Skeletal muscle cell (primary cell): ENCODE measurements at regions not wholly inside any gene's neighbourhood (a gene's known extent, or its start where the extent isn't known, plus 50 kb on each side); places are given as distances from the start of the nearest gene placed in this dataset.
A peak's percentile ranks its signal among the peaks of the same experiment; 100 is the strongest.

Experiments
- DNase-seq: peaks from one replicate; pipeline ENCODE4 v3.0.0-alpha.2; 2010; ENCODE audit warnings: low read depth
- H3K4me3 ChIP-seq: 2 replicates; pipeline ENCODE4 v1.5.1; 2011; ENCODE audit warnings: low read depth, mild to moderate bottlenecking, control low read depth, low read length, moderate library complexity

GRCh38 chr6:106805771-106806170, 168.8 kb downstream of the CD24 start:
- H3K4me3 ChIP-seq = no peak overlapping the region
- DNase-seq = no peak

- no peak overlapping the region for H3K4me3 ChIP-seq
- no peak for DNase-seq
Measured at GRCh38 chr6:106804346-106805335, 169.9 kb downstream of the CD24 start.

GRCh38 chr6:106803188-106803587, 171.3 kb downstream of the CD24 start:
- no peak overlapping the region for H3K4me3 ChIP-seq
- no peak for DNase-seq

GRCh38 chr6:106802139-106802538, 172.4 kb downstream of the CD24 start:
- DNase-seq = no peak
- H3K4me3 ChIP-seq = no peak overlapping the region

- no peak overlapping the region for H3K4me3 ChIP-seq
- DNase-seq = no peak
Measured at GRCh38 chr6:106801256-106801655, 171.9 kb downstream of the QRSL1 start.

- no peak for DNase-seq
- no peak overlapping the region for H3K4me3 ChIP-seq
Measured at GRCh38 chr6:106800379-106800778, 171.0 kb downstream of the QRSL1 start.

- H3K4me3 ChIP-seq = no peak overlapping the region
- DNase-seq = peak; percentile 35
Measured at GRCh38 chr6:106799031-106799894, 169.9 kb downstream of the QRSL1 start.

GRCh38 chr6:106797186-106797585, 167.8 kb downstream of the QRSL1 start:
- no peak overlapping the region for H3K4me3 ChIP-seq
- no peak for DNase-seq

GRCh38 chr6:106796781-106797180, 167.4 kb downstream of the QRSL1 start:
- H3K4me3 ChIP-seq = no peak overlapping the region
- no peak for DNase-seq

GRCh38 chr6:106794129-106794528, 164.8 kb downstream of the QRSL1 start:
- no peak overlapping the region for H3K4me3 ChIP-seq
- DNase-seq = no peak

GRCh38 chr6:106792536-106793236, 163.3 kb downstream of the QRSL1 start:
- no peak overlapping the region for H3K4me3 ChIP-seq
- no peak for DNase-seq

GRCh38 chr6:106790935-106791334, 161.6 kb downstream of the QRSL1 start:
- H3K4me3 ChIP-seq = no peak overlapping the region
- no peak for DNase-seq

GRCh38 chr6:106790149-106790770, 160.9 kb downstream of the QRSL1 start:
- DNase-seq = no peak
- no peak overlapping the region for H3K4me3 ChIP-seq

GRCh38 chr6:106789428-106790148, 160.2 kb downstream of the QRSL1 start:
- DNase-seq = no peak

GRCh38 chr6:106788761-106789160, 159.4 kb downstream of the QRSL1 start:
- H3K4me3 ChIP-seq = no peak overlapping the region
- no peak for DNase-seq

More at GRCh38 chr6:106789428-106790148, 160.2 kb downstream of the QRSL1 start:
- H3K4me3 ChIP-seq = no peak overlapping the region

GRCh38 chr6:106787327-106788196, 158.2 kb downstream of the QRSL1 start:
- DNase-seq = no peak

GRCh38 chr6:106785298-106785697, 155.9 kb downstream of the QRSL1 start:
- no peak for DNase-seq
- H3K4me3 ChIP-seq = no peak overlapping the region

More at GRCh38 chr6:106787327-106788196, 158.2 kb downstream of the QRSL1 start:
- no peak overlapping the region for H3K4me3 ChIP-seq
